Thyroid gland (tissue), 4 donors: ENCODE measurements at regions not wholly inside any gene's neighbourhood (a gene's known extent, or its start where the extent isn't known, plus 50 kb on each side); places are given as distances from the start of the nearest gene placed in this dataset.

Experiments
- CTCF ChIP-seq, 6 experiments: fragments of 200-600 bp in 3 of 6; fragments of 450-650 bp in 3 of 6; sonication (generic) in 3 of 6; IDR thresholded peaks; one replicate each; pipeline ENCODE4 v1.5.1; 2016 to 2019; ENCODE audit warnings: antibody characterized with exemption in 6 of 6, mild to moderate bottlenecking in 2 of 6, inconsistent platforms in 1 of 6, moderate library complexity in 1 of 6
- POLR2A ChIP-seq, 2 donors: fragments of 450-650 bp; IDR thresholded peaks; one replicate each; pipeline ENCODE4 v1.6.1; 2017; ENCODE audit warnings: antibody characterized with exemption in 2 of 2, mild to moderate bottlenecking in 2 of 2, moderate library complexity in 1 of 2

- TF ChIP-seq CTCF (IDR thresholded peaks at IDR 0.05), result no peak
- TF ChIP-seq POLR2A (IDR thresholded peaks at IDR 0.05), result no peak
Observed at GRCh38 chr9:115300116-115300515, 182.2 kb upstream of the TNC start.
